Choroid plexus epithelial cell (primary cell): ENCODE measurements at regions not wholly inside any gene's neighbourhood (a gene's known extent, or its start where the extent isn't known, plus 50 kb on each side); places are given as distances from the start of the nearest gene placed in this dataset.

Experiments used
- DNase-seq: peaks from one replicate; pipeline ENCODE4 v3.0.0-alpha.2; 2010; ENCODE audit warnings: low read depth
- H3K4me3 ChIP-seq: 2 replicates; pipeline ENCODE4 v1.5.1; 2011; ENCODE audit warnings: low read depth, mild to moderate bottlenecking, control low read depth, low read length, moderate library complexity
- CTCF ChIP-seq: conservative IDR thresholded peaks from 2 replicates; pipeline ENCODE4 v1.5.1; 2011; ENCODE audit warnings: low read depth, mild to moderate bottlenecking, control low read depth, inconsistent platforms, low read length, moderate library complexity

DNA sequence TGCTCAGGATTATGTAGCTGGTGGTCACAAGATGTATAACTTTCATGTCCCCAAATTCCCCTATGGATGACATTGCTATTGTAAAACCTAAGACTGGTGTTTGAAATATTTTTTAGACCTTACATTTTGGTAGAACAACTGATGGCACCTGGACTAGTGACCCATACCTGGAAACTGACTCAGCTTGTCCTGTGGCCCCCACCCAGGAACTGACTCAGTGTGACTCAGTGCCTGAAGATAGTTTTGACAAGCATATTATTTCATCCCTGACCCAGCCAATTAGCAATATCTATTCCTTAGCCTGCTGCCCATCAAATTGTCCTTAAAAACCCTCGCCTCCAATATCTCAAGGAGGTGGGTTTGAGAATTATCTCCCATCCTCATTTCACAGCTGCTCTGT, 90.9 kb upstream of the GRIK2 start:
- no peak overlapping the region for H3K4me3 ChIP-seq
- DNase-seq: no peak
- no peak for TF ChIP-seq CTCF

DNA sequence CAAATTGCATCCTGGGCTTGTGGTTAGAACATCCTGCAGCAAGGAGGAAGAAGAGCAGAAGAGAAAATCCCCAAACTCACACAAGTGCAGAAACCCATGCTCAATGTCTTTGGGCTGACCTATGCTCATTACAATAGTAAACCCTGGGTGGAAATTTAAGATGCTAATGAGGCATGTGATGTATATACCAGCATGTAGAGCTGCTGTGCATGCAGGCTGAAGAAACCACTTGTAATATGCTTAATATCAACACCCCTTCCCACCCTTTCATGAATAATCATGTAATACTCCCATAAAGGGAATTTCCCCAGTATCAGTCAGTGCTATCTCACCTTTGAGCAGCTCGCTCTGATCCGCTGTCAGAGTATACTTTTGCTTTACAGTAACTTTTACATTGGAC, 90.0 kb upstream of the GRIK2 start:
- H3K4me3 ChIP-seq: no peak overlapping the region
- DNase-seq: no peak
- no peak for TF ChIP-seq CTCF

GRCh38 chr6:101312652-101313051, 80.9 kb upstream of the GRIK2 start:
- DNase-seq: no peak
- no peak overlapping the region for H3K4me3 ChIP-seq
- no peak for TF ChIP-seq CTCF

- TF ChIP-seq CTCF: no peak
- no peak for DNase-seq
- H3K4me3 ChIP-seq: no peak overlapping the region
Observed at GRCh38 chr6:101322921-101323320, 70.6 kb upstream of the GRIK2 start.

- DNase-seq: no peak
- H3K4me3 ChIP-seq: no peak overlapping the region
- TF ChIP-seq CTCF: no peak
Observed at GRCh38 chr6:101326411-101326810, 67.1 kb upstream of the GRIK2 start.

DNA sequence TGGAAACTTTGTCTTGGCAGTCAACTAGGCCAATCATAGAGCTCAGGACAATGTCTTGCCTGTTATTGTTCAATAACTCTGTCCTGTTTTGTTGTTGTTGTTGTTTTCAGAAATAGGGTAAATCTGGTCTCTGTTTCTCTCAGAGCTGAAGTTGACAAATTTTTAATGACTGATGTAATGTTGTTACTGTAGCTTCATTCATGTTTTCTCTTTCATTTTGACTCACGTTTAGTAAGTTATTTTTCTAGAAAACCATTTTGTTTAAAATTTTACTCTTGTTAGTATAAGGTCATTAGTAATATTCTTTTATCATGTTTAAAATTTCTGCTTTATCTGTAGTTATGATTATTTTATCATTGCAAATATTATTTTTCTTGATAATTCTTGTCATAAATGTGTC, 51.6 kb upstream of the GRIK2 start:
- no peak for DNase-seq
- no peak for TF ChIP-seq CTCF
- H3K4me3 ChIP-seq: no peak overlapping the region
